HEK293T (cell line): ENCODE measurements at regions not wholly inside any gene's neighbourhood (a gene's known extent, or its start where the extent isn't known, plus 50 kb on each side); places are given as distances from the start of the nearest gene placed in this dataset.

Source experiments
- CTBP1 ChIP-seq: fragments of 450-650 bp; IDR thresholded peaks from 2 replicates; pipeline ENCODE4 v1.6.1; 2016; ENCODE audit warnings: borderline replicate concordance
- ELF4 ChIP-seq: fragments of 450-650 bp; IDR thresholded peaks from 2 replicates; pipeline ENCODE4 v1.6.1; 2017; ENCODE audit warnings: antibody characterized with exemption
- FOXM1 ChIP-seq: fragments of 450-650 bp; IDR thresholded peaks from 2 replicates; pipeline ENCODE4 v1.6.1; 2017; ENCODE audit warnings: mild to moderate bottlenecking, borderline replicate concordance
- HDGF ChIP-seq: fragments of 450-650 bp; IDR thresholded peaks from 2 replicates; pipeline ENCODE4 v1.6.1; 2017; ENCODE audit warnings: antibody characterized with exemption, borderline replicate concordance
- NFRKB ChIP-seq: fragments of 450-650 bp; IDR thresholded peaks from 2 replicates; pipeline ENCODE4 v1.6.1; 2016; ENCODE audit warnings: mild to moderate bottlenecking, moderate library complexity
- SP1 ChIP-seq: fragments of 450-650 bp; IDR thresholded peaks from 2 replicates; pipeline ENCODE4 v1.6.1; 2017
- SUZ12 ChIP-seq: fragments of 450-650 bp; IDR thresholded peaks from 2 replicates; pipeline ENCODE4 v1.6.1; 2016; ENCODE audit warnings: mild to moderate bottlenecking
- TARDBP ChIP-seq: fragments of 450-650 bp; IDR thresholded peaks from 2 replicates; pipeline ENCODE4 v1.6.1; 2016

- no peak for TF ChIP-seq ELF4
- no peak for TF ChIP-seq SP1
- no peak for TF ChIP-seq SUZ12
- no peak for TF ChIP-seq FOXM1
- no peak for TF ChIP-seq CTBP1
- TF ChIP-seq TARDBP: no peak
- TF ChIP-seq HDGF: no peak
- TF ChIP-seq NFRKB: no peak
Measured at GRCh38 chr13:103926118-103926517, 859.9 kb upstream of the SLC10A2 start.
